Breast epithelium (tissue), 3 donors: ENCODE measurements at regions not wholly inside any gene's neighbourhood (a gene's known extent, or its start where the extent isn't known, plus 50 kb on each side); places are given as distances from the start of the nearest gene placed in this dataset.

Experiments used
- POLR2A ChIP-seq: fragments of 450-650 bp; IDR thresholded peaks from one replicate; pipeline ENCODE4 v1.6.1; 2016; ENCODE audit warnings: antibody characterized with exemption, mild to moderate bottlenecking, moderate library complexity
- POLR2AphosphoS5 ChIP-seq, 3 donors: sonication (generic); formaldehyde crosslinking; IDR thresholded peaks; one replicate each; pipeline ENCODE4 v1.6.1; 2017; ENCODE audit warnings: antibody characterized with exemption in 3 of 3
- TF ChIP-seq, protein P1 (sequence below), 3 donors: fragments of 450-650 bp; IDR thresholded peaks; one replicate each; pipeline ENCODE4 v1.5.1; 2016 to 2017; ENCODE audit warnings: antibody characterized with exemption in 3 of 3, mild to moderate bottlenecking in 3 of 3, moderate library complexity in 3 of 3

DNA sequence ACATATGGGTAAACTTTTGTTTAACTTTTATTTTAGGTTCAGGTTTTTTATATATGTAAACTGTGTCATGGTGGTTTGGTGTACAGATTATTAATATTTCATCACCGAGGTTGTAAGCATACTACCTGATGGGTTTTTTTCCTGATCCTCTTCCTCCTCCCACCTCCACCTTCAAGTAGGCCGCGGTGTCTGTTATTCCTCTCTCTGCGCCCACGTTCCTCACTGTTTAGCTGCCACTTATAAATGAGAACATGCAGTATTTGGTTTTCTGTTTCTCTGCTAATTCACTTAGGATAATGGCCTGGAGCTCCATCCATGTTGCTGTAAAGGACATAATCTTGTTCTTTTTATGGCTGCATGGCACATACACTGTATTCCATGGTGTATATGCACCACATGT lies 1000.0 kb upstream of the CELF2 start:
- TF ChIP-seq, protein P1, sequence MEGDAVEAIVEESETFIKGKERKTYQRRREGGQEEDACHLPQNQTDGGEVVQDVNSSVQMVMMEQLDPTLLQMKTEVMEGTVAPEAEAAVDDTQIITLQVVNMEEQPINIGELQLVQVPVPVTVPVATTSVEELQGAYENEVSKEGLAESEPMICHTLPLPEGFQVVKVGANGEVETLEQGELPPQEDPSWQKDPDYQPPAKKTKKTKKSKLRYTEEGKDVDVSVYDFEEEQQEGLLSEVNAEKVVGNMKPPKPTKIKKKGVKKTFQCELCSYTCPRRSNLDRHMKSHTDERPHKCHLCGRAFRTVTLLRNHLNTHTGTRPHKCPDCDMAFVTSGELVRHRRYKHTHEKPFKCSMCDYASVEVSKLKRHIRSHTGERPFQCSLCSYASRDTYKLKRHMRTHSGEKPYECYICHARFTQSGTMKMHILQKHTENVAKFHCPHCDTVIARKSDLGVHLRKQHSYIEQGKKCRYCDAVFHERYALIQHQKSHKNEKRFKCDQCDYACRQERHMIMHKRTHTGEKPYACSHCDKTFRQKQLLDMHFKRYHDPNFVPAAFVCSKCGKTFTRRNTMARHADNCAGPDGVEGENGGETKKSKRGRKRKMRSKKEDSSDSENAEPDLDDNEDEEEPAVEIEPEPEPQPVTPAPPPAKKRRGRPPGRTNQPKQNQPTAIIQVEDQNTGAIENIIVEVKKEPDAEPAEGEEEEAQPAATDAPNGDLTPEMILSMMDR (IDR thresholded peaks at IDR 0.05): no peak
- TF ChIP-seq POLR2A: no peak
- no peak for TF ChIP-seq POLR2AphosphoS5 (IDR thresholded peaks at IDR 0.05)
